Gastrocnemius medialis (tissue), 4 donors: ENCODE measurements at regions not wholly inside any gene's neighbourhood (a gene's known extent, or its start where the extent isn't known, plus 50 kb on each side); places are given as distances from the start of the nearest gene placed in this dataset.

Experiments used
- POLR2A ChIP-seq, 2 donors: fragments of 450-650 bp; IDR thresholded peaks; one replicate each; pipeline ENCODE4 v1.6.1; 2017; ENCODE audit warnings: antibody characterized with exemption in 2 of 2, mild to moderate bottlenecking in 2 of 2, moderate library complexity in 2 of 2
- TF ChIP-seq, protein P1 (sequence below), 5 experiments: fragments of 450-650 bp in 3 of 5; fragments of 200-600 bp in 2 of 5; sonication (generic) in 2 of 5; IDR thresholded peaks in 4 of 5; conservative IDR thresholded peaks in 1 of 5; 1 replicate in 4 of 5; 2 replicates in 1 of 5; pipeline ENCODE4 v1.5.1; 2016 to 2019; ENCODE audit warnings: antibody characterized with exemption in 5 of 5, mild to moderate bottlenecking in 3 of 5, moderate library complexity in 3 of 5

DNA sequence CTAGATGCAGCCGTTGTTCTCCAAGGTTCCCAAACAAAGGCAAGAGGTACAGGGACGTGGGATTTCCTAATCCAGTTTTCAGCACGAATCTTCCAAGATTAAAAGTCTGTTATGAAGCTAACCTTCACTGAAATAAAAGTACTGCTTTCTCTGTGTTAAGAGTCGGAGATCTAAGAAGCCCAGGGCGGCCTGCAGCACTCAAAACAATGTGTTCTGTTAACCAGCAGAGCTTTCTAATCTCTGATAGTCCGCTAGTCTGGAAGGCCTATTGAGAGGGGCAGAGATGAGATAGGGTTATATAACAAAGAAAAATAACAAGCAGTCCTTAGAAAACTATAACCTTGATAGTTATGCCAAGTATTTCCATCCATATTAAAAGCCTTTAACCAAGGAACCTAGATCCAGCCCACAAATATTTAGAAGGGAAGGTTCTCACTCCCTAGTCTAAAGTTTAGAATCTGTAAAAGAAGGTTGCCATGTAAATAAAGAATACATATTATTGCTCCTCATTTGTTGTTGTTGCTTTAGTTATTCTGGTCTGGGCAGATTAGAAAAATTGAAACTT is 106.3 kb upstream of the SVIL start:
- TF ChIP-seq, protein P1, sequence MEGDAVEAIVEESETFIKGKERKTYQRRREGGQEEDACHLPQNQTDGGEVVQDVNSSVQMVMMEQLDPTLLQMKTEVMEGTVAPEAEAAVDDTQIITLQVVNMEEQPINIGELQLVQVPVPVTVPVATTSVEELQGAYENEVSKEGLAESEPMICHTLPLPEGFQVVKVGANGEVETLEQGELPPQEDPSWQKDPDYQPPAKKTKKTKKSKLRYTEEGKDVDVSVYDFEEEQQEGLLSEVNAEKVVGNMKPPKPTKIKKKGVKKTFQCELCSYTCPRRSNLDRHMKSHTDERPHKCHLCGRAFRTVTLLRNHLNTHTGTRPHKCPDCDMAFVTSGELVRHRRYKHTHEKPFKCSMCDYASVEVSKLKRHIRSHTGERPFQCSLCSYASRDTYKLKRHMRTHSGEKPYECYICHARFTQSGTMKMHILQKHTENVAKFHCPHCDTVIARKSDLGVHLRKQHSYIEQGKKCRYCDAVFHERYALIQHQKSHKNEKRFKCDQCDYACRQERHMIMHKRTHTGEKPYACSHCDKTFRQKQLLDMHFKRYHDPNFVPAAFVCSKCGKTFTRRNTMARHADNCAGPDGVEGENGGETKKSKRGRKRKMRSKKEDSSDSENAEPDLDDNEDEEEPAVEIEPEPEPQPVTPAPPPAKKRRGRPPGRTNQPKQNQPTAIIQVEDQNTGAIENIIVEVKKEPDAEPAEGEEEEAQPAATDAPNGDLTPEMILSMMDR (IDR thresholded peaks at IDR 0.05 in 4 of 5, conservative IDR thresholded peaks at IDR 0.05 in 1 of 5): no peak
- no peak for TF ChIP-seq POLR2A (IDR thresholded peaks at IDR 0.05)
